AG20443 (cell line): ENCODE measurements at regions not wholly inside any gene's neighbourhood (a gene's known extent, or its start where the extent isn't known, plus 50 kb on each side); places are given as distances from the start of the nearest gene placed in this dataset.

Experiments
- DNase-seq: peaks from one replicate; pipeline ENCODE4 v3.0.0; 2012; ENCODE audit warnings: low spot score, mixed read lengths

DNA sequence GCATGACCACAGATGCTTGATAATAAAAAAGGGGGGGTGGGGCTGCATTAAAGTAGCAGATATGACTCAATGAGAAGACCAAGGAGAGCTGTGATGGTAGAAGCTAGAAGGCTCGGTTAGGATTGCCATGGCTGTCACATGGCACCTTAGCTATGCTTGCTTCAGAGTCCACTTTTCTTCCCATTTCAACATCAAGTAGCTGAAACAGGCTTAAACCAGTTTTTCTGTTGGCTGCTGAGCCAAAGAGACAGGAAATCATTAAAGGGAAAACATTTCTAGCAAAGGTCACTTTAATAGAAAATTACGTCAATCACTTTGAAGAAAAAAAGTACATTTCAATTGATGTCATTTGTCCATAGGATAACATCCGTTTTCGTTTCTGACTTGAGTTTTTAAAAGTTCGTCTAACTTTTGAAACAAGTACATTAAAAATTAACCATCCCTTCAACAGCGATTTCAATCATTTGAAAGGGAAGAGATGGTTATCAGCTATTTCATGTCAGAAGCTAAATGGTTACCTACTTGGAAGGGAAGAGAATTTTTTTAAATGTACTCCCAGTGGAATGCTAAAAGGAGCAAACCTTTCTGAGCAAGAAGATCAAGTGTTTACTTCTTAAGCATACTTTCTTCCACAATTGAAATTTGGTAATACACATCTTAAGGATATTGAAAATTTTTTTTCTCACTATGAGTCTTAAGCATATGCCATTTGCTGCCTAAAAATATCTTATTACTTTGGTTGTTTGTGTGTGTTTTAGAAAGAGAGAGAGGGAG, 488.1 kb upstream of the PRMT6 start:
- no peak for DNase-seq

DNA sequence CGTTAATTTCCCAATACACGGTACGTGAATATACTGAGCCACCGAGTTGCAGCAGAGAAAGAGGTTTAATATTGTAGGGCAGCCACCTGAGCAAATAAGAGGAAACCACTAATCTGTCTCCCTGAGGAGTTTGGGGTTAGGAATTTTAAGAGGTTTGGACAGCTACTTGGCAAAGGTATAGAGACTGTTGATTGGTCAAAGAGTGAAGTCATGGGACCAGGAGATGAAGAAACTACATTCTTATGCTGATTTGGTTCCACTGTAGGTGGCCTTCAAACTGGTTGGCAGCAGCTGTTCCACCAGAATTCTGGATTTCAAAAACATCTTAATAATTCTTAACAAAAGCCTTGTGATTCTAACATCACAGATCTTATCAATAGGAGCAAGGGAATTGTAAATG, 485.4 kb upstream of the PRMT6 start:
- DNase-seq: no peak

- DNase-seq: peak; percentile 9
These were observed 472.4 kb upstream of the PRMT6 start for GRCh38 chr1:106584107-106584506.

- peak; percentile 9 for DNase-seq
These were observed 471.8 kb upstream of the PRMT6 start for GRCh38 chr1:106584676-106585075.

DNA sequence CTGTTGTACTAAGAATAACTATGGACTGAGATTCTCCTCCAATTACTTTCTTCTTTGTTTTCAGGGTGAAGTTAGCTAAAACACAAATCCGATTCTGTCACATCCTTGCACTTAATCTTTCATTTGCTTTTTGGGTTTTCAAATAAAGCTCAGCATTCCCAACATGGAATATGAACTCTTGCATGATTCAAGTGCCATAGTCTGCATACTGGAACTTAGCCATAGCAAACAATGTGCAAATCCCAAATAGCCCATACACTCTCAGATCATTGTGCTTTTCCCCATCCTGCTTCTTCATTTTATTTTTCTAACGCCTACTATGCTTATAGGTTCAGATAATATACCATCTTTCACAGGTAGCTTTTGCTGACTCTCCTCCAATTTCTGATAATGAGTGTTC, 455.8 kb upstream of the PRMT6 start:
- DNase-seq: no peak

DNA sequence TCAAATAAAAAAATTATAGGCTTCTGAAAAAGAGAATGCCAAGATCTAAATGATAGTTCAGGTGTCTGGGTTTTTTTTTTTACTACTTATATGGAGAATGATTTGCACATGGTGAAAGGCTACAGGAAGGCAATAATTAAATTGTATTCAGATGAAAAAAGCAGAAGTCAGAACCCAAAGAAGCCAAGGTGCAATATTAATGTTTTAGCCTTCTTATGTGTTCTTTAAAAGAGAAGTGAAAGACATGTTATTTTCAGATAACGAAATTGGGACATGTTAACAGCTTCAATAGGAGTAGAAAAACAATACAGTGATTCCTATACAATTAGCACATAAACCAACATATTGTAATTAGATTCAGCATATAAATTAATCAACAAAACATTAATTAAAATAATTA, 452.9 kb upstream of the PRMT6 start:
- DNase-seq: no peak

GRCh38 chr1:106608841-106609240, 447.6 kb upstream of the PRMT6 start:
- peak; percentile 25 for DNase-seq

DNA sequence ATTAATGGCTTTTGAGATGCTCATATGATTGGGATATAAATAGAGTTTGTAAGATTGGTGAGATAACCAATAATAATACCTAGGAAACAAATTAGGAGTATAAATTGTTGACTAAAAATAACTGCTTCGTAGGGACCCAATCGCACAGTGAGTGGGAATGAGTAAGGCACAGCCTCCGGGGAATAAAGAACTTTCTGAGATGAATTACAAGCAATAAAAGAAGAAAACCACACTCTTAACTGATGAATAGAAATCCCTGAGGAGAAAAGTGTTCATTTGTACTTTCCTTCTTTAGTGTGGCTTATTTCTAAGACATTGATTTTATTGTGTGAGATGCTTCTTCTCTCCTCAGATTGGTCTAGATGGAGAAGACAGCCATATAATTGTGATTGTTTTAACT, 443.4 kb upstream of the PRMT6 start:
- DNase-seq: no peak

- DNase-seq: peak; percentile 8
These were observed 442.6 kb upstream of the PRMT6 start for GRCh38 chr1:106613861-106614260.

DNA sequence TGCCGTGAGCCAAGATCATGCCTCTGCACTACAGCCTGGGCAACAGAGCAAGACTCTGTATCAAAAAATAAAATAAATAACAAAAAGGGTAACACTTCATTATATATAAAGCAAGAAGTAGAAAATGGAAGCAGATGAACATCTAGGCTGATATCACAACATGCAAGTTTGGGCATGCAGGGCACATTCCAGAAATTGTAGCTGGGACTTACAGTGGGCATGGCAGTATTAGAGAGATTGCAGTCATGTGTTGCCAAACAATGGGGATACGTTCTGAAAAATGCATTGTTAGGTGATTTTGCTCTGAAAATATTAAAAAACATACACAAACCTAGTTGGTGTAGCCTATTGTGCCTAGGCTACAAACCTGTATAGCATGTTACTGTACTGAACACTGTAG, 441.0 kb upstream of the PRMT6 start:
- no peak for DNase-seq

GRCh38 chr1:106619080-106619826, 437.2 kb upstream of the PRMT6 start:
- no peak for DNase-seq

DNA sequence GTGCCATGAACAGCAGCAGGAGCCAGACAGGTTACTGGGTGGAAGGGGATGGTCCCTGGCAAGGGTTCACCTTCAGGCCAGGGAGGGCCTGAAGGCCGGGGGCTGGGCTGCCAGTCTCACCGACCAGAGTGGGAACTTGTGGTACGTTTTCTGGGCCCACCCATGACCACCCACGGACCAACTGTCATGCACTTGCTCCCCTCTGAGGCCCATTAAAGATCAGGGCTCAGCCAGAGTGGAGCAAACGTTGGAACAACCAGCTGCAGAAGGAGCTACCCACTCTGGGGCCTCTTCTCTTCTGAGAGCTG, 436.7 kb upstream of the PRMT6 start:
- DNase-seq: no peak

DNA sequence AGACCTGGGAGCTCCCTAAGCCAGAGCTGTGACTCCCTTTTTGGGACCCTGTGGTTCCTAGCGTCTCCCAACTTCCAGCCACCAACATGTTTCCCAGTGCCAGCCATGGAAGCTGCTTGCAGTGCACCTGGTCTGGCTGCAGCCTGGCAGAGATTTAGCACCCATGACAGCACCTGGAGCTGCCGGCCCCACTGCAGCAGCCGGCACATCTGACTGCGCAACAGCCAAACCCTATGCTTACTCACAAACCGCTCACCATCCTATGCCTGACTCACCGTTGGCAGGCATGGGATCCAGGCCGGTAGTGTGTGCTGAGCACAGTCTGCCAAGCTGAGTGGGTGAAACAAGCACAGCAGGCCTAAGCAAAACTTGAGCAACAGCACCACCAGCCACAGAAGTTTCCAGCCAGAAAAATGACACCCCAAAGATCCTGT, 435.9 kb upstream of the PRMT6 start:
- peak; percentile 76 for DNase-seq

- DNase-seq: no peak
These were observed 434.6 kb upstream of the PRMT6 start for GRCh38 chr1:106621853-106622252.

GRCh38 chr1:106637566-106637965, 418.9 kb upstream of the PRMT6 start:
- DNase-seq: no peak

- no peak for DNase-seq
These were observed 410.2 kb upstream of the PRMT6 start for GRCh38 chr1:106646261-106646784.

DNA sequence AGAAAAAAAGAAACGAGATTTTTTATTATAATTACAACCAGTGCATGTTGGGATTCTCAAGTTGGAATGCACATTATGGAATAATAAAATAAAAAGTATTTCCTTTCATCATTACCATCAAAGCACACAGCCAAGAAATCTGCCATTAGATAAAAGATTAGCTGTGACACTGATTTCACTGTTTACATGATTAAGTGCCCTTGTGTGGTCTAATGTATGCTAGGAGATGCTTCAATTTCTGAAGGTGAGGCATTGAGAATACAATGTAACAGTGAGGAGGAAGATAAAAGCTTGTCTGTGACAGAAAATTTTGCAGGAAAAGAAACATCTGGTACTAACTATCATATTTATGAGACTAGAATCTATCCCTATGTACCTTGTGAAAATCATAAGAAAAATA, 409.7 kb upstream of the PRMT6 start:
- no peak for DNase-seq

GRCh38 chr1:106651028-106651762, 405.3 kb upstream of the PRMT6 start:
- DNase-seq: no peak

DNA sequence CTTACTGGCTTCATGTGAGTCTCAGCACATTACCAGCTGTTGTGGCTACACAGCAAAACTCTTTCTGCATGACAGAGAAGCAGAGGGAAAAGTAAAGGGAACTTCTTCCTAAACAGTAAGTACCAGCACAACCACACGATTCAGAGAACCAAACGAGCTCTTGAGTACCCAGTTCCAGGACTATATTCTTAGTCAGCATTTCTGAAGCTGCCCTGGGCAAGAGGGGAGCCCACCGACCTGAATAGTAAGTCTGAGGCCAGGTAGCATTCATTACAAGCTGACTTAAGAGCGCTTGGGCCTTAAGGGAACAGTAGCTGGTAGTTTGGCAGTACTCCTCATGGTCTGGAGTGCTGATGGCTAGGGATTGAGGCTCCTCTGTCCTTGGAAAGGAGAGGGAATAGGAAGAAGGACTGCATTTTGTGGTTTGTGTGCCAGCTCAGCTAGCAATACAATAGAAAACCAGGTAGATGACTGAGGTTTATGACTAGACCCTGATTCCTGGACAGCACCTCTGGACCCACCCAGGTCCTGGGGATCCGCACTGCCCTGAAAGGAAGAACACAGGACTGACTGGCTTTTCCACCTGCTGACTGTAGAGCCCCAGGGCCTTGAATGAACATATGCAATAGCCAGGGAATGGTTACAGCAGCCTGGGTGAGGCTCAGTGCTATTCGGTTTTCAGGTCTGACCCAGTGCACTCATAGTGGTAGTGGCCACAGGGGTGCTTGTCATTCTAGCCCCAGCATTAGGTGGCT, 396.8 kb upstream of the PRMT6 start:
- DNase-seq: no peak

DNA sequence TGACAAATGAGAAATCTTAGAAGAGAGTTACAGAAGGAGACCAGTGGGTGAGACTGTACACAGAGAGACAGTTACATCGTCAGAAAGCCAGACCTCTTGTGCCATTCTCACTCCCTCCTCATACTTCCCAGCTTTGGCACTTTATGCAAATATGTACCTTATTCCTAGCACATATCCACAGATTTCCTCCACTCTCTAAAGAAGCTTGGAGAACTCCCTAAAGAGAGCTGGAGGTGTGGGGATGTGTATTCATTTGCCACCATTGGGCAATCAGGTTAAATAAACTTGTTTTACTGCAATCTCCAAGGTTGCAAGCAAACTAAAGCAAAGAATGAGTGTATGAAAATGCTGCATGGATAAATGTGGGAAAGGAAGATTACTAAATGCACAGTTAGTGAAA, 380.9 kb upstream of the PRMT6 start:
- no peak for DNase-seq

GRCh38 chr1:106676021-106676420, 380.5 kb upstream of the PRMT6 start:
- DNase-seq: peak; percentile 28

- no peak for DNase-seq
These were observed 379.3 kb upstream of the PRMT6 start for GRCh38 chr1:106677181-106677580.
